AG10803 (cell line): ENCODE measurements at regions not wholly inside any gene's neighbourhood (a gene's known extent, or its start where the extent isn't known, plus 50 kb on each side); places are given as distances from the start of the nearest gene placed in this dataset.

Experiments
- DNase-seq: peaks from one replicate; pipeline ENCODE4 v3.0.0; 2010; ENCODE audit warnings: low read depth
- H3K4me3 ChIP-seq: 2 replicates; pipeline ENCODE4 v1.5.1; 2011; ENCODE audit warnings: mild to moderate bottlenecking, low read length, control low read depth
- CTCF ChIP-seq: conservative IDR thresholded peaks from 2 replicates; pipeline ENCODE4 v1.5.1; 2011; ENCODE audit warnings: mild to moderate bottlenecking, low read length, control low read depth, inconsistent platforms

GRCh38 chr4:164428561-164428960, 325.4 kb upstream of the SMIM31 start:
- no peak for TF ChIP-seq CTCF
- H3K4me3 ChIP-seq, result no peak overlapping the region
- no peak for DNase-seq

DNA sequence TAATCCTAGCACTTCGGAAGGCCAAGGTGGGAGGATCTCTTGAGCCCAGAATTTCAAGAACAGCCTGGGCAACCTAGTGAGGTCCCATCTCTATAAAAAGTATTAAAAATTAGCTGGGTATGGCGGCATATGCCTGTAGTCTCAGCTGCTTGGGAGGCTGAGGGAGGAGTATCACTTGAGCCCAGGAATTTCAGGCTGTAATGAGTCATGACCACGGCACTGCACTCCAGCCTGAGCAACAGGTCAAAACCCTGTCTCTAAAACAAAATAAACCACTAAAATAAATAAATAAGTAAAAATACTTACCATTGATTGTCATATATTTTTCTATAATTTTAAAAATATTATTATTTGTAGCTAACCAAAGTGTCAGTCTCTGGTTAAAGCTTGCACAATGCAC, 315.6 kb upstream of the SMIM31 start:
- no peak overlapping the region for H3K4me3 ChIP-seq
- no peak for TF ChIP-seq CTCF
- DNase-seq, result no peak

GRCh38 chr4:164439037-164439436, 314.9 kb upstream of the SMIM31 start:
- DNase-seq, result no peak
- TF ChIP-seq CTCF, result no peak
- H3K4me3 ChIP-seq, result no peak overlapping the region

- H3K4me3 ChIP-seq, result no peak overlapping the region
- DNase-seq, result no peak
- no peak for TF ChIP-seq CTCF
Measured at GRCh38 chr4:164440199-164440598, 313.7 kb upstream of the SMIM31 start.

DNA sequence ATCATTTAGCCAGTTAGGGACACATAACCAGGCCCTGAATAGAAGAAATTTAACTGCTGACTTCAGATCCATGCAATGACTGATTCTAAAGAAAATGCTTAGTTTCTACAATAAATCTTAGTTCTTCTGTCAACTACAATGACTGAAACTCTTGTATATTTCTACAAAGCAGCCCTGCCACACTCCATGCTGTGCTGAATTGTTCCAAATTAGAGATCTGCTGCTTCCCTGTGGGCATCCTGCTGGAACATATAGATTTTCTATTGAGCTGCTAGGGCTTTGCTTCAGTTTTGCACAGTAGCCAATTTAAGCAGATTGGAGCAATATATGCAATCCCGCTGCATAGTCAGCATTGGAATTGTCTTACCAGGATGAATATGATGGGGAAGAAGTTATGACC, 312.8 kb upstream of the SMIM31 start:
- DNase-seq, result no peak
- TF ChIP-seq CTCF, result no peak
- H3K4me3 ChIP-seq, result no peak overlapping the region

GRCh38 chr4:164442180-164442579, 311.8 kb upstream of the SMIM31 start:
- no peak overlapping the region for H3K4me3 ChIP-seq
- no peak for TF ChIP-seq CTCF

DNA sequence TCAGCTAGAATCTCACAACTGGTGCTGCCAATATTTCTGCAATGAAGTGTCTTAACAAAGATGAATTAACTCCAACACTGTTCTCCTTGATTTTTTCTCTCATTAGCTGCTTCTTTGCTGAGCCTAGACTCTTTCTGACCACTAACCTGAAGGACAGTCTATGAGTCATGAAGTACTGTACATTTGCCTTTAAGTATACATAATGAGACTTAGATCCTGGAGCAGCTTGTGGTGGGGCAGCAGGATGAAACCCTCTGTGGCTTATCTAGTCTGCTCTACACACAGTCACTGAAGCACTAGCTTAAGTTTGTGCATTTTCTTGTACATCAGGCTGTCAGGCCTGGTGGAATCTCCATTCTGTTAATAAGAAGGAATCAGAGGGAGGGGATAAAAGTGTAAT, 307.4 kb upstream of the SMIM31 start:
- no peak for TF ChIP-seq CTCF
- no peak for DNase-seq
- H3K4me3 ChIP-seq, result no peak overlapping the region

More at GRCh38 chr4:164442180-164442579, 311.8 kb upstream of the SMIM31 start:
- no peak for DNase-seq
